ENCODE measurements at regions not wholly inside any gene's neighbourhood (a gene's known extent, or its start where the extent isn't known, plus 50 kb on each side); places are given as distances from the start of the nearest gene placed in this dataset.
"Not testable (repeated sequence)": the region's sequence is repeated elsewhere in the genome, so short reads cannot be mapped to it uniquely, and the experiment has no call there.

- DNase-seq (ENCODE audit: low read depth in 2 of 2) = peak; percentile 34 to 77
Observed at GRCh38 chr21:5065240-5066211, 5455.9 kb upstream of the TPTE start.

- not testable (repeated sequence) for DNase-seq (ENCODE audit: low read depth in 2 of 2)
Observed at GRCh38 chr21:5066682-5067251, 5454.6 kb upstream of the TPTE start.

GRCh38 chr21:5067326-5068048 lies 5453.9 kb upstream of the TPTE start:
- not testable (repeated sequence) for DNase-seq (ENCODE audit: low read depth in 2 of 2)

- DNase-seq (ENCODE audit: low read depth in 2 of 2) = not testable (repeated sequence)
Observed at GRCh38 chr21:5068649-5069048, 5452.7 kb upstream of the TPTE start.

- DNase-seq (ENCODE audit: low read depth in 2 of 2) = not testable (repeated sequence)
Observed at GRCh38 chr21:5071180-5071579, 5450.2 kb upstream of the TPTE start.

GRCh38 chr21:5076854-5077253 lies 5444.5 kb upstream of the TPTE start:
- DNase-seq (ENCODE audit: low read depth in 2 of 2) = not testable (repeated sequence)

GRCh38 chr21:5079361-5079760 lies 5442.0 kb upstream of the TPTE start:
- not testable (repeated sequence) for DNase-seq (ENCODE audit: low read depth in 2 of 2)

GRCh38 chr21:5080015-5080414 lies 5441.4 kb upstream of the TPTE start:
- DNase-seq (ENCODE audit: low read depth in 2 of 2) = not testable (repeated sequence)

GRCh38 chr21:5084246-5084645 lies 5437.1 kb upstream of the TPTE start:
- DNase-seq (ENCODE audit: low read depth in 2 of 2) = not testable (repeated sequence)

GRCh38 chr21:5085456-5085855 lies 5435.9 kb upstream of the TPTE start:
- DNase-seq (ENCODE audit: low read depth in 2 of 2) = not testable (repeated sequence)

- DNase-seq (ENCODE audit: low read depth in 2 of 2) = not testable (repeated sequence)
Observed at GRCh38 chr21:5086416-5086815, 5435.0 kb upstream of the TPTE start.

GRCh38 chr21:5088820-5089219 lies 5432.6 kb upstream of the TPTE start:
- DNase-seq (ENCODE audit: low read depth in 2 of 2) = not testable (repeated sequence)

GRCh38 chr21:5089399-5090089 lies 5431.8 kb upstream of the TPTE start:
- DNase-seq (ENCODE audit: low read depth in 2 of 2) = not testable (repeated sequence)

- DNase-seq (ENCODE audit: low read depth in 2 of 2) = not testable (repeated sequence)
Observed at GRCh38 chr21:5090132-5091079, 5431.0 kb upstream of the TPTE start.

- not testable (repeated sequence) for DNase-seq (ENCODE audit: low read depth in 2 of 2)
Observed at GRCh38 chr21:5091274-5091673, 5430.1 kb upstream of the TPTE start.

- DNase-seq (ENCODE audit: low read depth in 2 of 2) = not testable (repeated sequence)
Observed at GRCh38 chr21:5095628-5096027, 5425.8 kb upstream of the TPTE start.

- not testable (repeated sequence) for DNase-seq (ENCODE audit: low read depth in 2 of 2)
Observed at GRCh38 chr21:5098010-5098743, 5423.2 kb upstream of the TPTE start.

- DNase-seq (ENCODE audit: low read depth in 2 of 2) = not testable (repeated sequence)
Observed at GRCh38 chr21:5100604-5101174, 5420.7 kb upstream of the TPTE start.

GRCh38 chr21:5101749-5102148 lies 5419.6 kb upstream of the TPTE start:
- peak; percentile 64 to 67 for DNase-seq (ENCODE audit: low read depth in 2 of 2)

All from stimulated activated CD4-positive, alpha-beta T cell treated with anti-CD3 and anti-CD28 coated beads, Interleukin-15, amount 100 ng/mL, for 48 hours (primary cell).